HG03558 (cell line): ENCODE measurements at regions not wholly inside any gene's neighbourhood (a gene's known extent, or its start where the extent isn't known, plus 50 kb on each side); places are given as distances from the start of the nearest gene placed in this dataset.
"Not testable (repeated sequence)": the region's sequence is repeated elsewhere in the genome, so short reads cannot be mapped to it uniquely, and the experiment has no call there.

Source experiments
- ATAC-seq: cut with Tn5 transposase; IDR thresholded peaks from one replicate; pipeline ENCODE4 v1.9.1; 2021; ENCODE audit warnings: moderate number of reproducible peaks; ENCODE audit not compliant: unreplicated experiment; ENCODE audit errors: extremely low read depth

- ATAC-seq, result no peak
Measured at GRCh38 chr17:70668938-70669778, 499.8 kb downstream of the KCNJ2 start.

GRCh38 chr17:70674061-70674460 is 504.7 kb downstream of the KCNJ2 start:
- no peak for ATAC-seq

- ATAC-seq, result no peak
Measured at GRCh38 chr17:70675070-70675590, 505.8 kb downstream of the KCNJ2 start.

- no peak for ATAC-seq
Measured at GRCh38 chr17:70677783-70678647, 508.7 kb downstream of the KCNJ2 start.

- no peak for ATAC-seq
Measured at GRCh38 chr17:70678889-70679288, 509.6 kb downstream of the KCNJ2 start.

GRCh38 chr17:70683936-70684335 is 514.6 kb downstream of the KCNJ2 start:
- no peak for ATAC-seq

- no peak for ATAC-seq
Measured at GRCh38 chr17:70687421-70687820, 518.1 kb downstream of the KCNJ2 start.

GRCh38 chr17:70691150-70691549 is 521.8 kb downstream of the KCNJ2 start:
- ATAC-seq, result no peak

- no peak for ATAC-seq
Measured at GRCh38 chr17:70699408-70699807, 530.1 kb downstream of the KCNJ2 start.

- no peak for ATAC-seq
Measured at GRCh38 chr17:70702683-70703255, 533.4 kb downstream of the KCNJ2 start.

- ATAC-seq, result no peak
Measured at GRCh38 chr17:70709596-70709995, 540.3 kb downstream of the KCNJ2 start.

- no peak for ATAC-seq
Measured at GRCh38 chr17:70713694-70714093, 544.4 kb downstream of the KCNJ2 start.

- ATAC-seq, result no peak
Measured at GRCh38 chr17:70716551-70716950, 547.2 kb downstream of the KCNJ2 start.

GRCh38 chr17:70717042-70717441 is 547.7 kb downstream of the KCNJ2 start:
- no peak for ATAC-seq

- ATAC-seq, result no peak
Measured at GRCh38 chr17:70736375-70736957, 567.1 kb downstream of the KCNJ2 start.

- no peak for ATAC-seq
Measured at GRCh38 chr17:70739065-70739464, 569.7 kb downstream of the KCNJ2 start.

- not testable (repeated sequence) for ATAC-seq
Measured at GRCh38 chr17:70746574-70746973, 577.2 kb downstream of the KCNJ2 start.

GRCh38 chr17:70750983-70751382 is 581.7 kb downstream of the KCNJ2 start:
- ATAC-seq, result no peak

- not testable (repeated sequence) for ATAC-seq
Measured at GRCh38 chr17:70752461-70752860, 583.1 kb downstream of the KCNJ2 start.

- no peak for ATAC-seq
Measured at GRCh38 chr17:70752966-70753467, 583.7 kb downstream of the KCNJ2 start.
